B cell (primary cell): ENCODE measurements at regions not wholly inside any gene's neighbourhood (a gene's known extent, or its start where the extent isn't known, plus 50 kb on each side); places are given as distances from the start of the nearest gene placed in this dataset.

Experiments used
- ATAC-seq: fragments of 200-7000 bp; cut with Tn5 transposase; one replicate; pipeline ENCODE4 v1.10.0; 2021; ENCODE audit warnings: low read depth, mild to moderate bottlenecking, moderate number of reproducible peaks, moderate library complexity
- CTCF ChIA-PET: fragments of 350-600 bp; sonication (Branson Sonifier 250); formaldehyde crosslinking; loops from one replicate; lab custom pipeline; 2021; ENCODE audit warnings: antibody characterized with exemption, inconsistent platforms; lab: Charles Lee
- POLR2A ChIA-PET: fragments of 350-600 bp; sonication (Branson Sonifier 250); formaldehyde crosslinking; loops from one replicate; lab custom pipeline; 2021; ENCODE audit warnings: antibody characterized with exemption; lab: Charles Lee
- DNase-seq: peaks from one replicate; pipeline ENCODE4 v3.0.0; 2013
- H2AFZ ChIP-seq: 2 replicates; pipeline ENCODE4 v1.6.1; 2012; ENCODE audit warnings: mild to moderate bottlenecking, low read depth, low read length; ENCODE audit not compliant: insufficient read depth, poor library complexity, severe bottlenecking
- H3K27ac ChIP-seq, 2 donors: 1 replicate in 1 of 2; 2 replicates in 1 of 2; pipeline ENCODE4 v1.5.1; 2012 to 2013; ENCODE audit warnings: low read length in 2 of 2, mild to moderate bottlenecking in 2 of 2, moderate library complexity in 1 of 2
- H3K27me3 ChIP-seq, 4 experiments: fragments of 200-600 bp in 1 of 4; sonication (generic) in 1 of 4; replicated peaks in 1 of 4; 1 replicate in 2 of 4; 2 replicates in 2 of 4; pipeline versions ENCODE4 v1.6.1 to v1.7.0; 2013 to 2016; ENCODE audit warnings: low read length in 3 of 4, mild to moderate bottlenecking in 2 of 4, mixed read lengths in 1 of 4, moderate library complexity in 1 of 4; ENCODE audit not compliant: insufficient read depth in 4 of 4, control insufficient read depth in 3 of 4; ENCODE audit errors: control extremely low read depth in 1 of 4
- H3K36me3 ChIP-seq, 2 experiments: replicated peaks in 1 of 2; 1 replicate in 1 of 2; 2 replicates in 1 of 2; pipeline versions ENCODE4 v1.6.1 to v1.7.1; 2013; ENCODE audit warnings: low read length in 1 of 2; ENCODE audit not compliant: insufficient read depth in 2 of 2, control insufficient read depth in 1 of 2; ENCODE audit errors: control extremely low read depth in 1 of 2, extremely low read depth in 1 of 2
- H3K4me1 ChIP-seq, 2 donors: fragments of 200-600 bp in 1 of 2; sonication (generic) in 1 of 2; 1 replicate in 1 of 2; 2 replicates in 1 of 2; pipeline versions ENCODE4 v1.5.1 to v1.6.1; 2013 to 2017; ENCODE audit warnings: low read length in 2 of 2; ENCODE audit not compliant: control insufficient read depth in 2 of 2, insufficient read depth in 2 of 2
- H3K4me2 ChIP-seq: replicated peaks from 2 replicates; pipeline ENCODE3; 2012; ENCODE audit warnings: mild to moderate bottlenecking, low read depth, low read length; ENCODE audit not compliant: poor library complexity, severe bottlenecking
- H3K4me3 ChIP-seq, 5 experiments: fragments of 200-600 bp in 1 of 5; sonication (generic) in 1 of 5; 1 replicate in 3 of 5; 2 replicates in 2 of 5; pipeline versions ENCODE4 v1.5.1 to v1.7.0; 2011 to 2016; ENCODE audit warnings: low read length in 4 of 5, mild to moderate bottlenecking in 4 of 5, low read depth in 2 of 5, control low read depth in 1 of 5, moderate library complexity in 1 of 5; ENCODE audit not compliant: insufficient read depth in 1 of 5; ENCODE audit errors: control extremely low read depth in 1 of 5, extremely low read depth in 1 of 5
- H3K79me2 ChIP-seq: fragments of 200-600 bp; sonication (generic); one replicate; pipeline ENCODE4 v1.6.0; 2016; ENCODE audit warnings: low read length; ENCODE audit not compliant: control insufficient read depth, insufficient read depth
- H3K9ac ChIP-seq: fragments of 200-600 bp; sonication (generic); 2 replicates; pipeline ENCODE4 v1.6.1; 2017; ENCODE audit warnings: mild to moderate bottlenecking, low read length, moderate library complexity
- H3K9me3 ChIP-seq, 3 donors: one replicate each; pipeline versions ENCODE4 v1.6.1 to v1.7.1; 2013; ENCODE audit warnings: low read length in 2 of 3; ENCODE audit not compliant: control insufficient read depth in 2 of 3, insufficient read depth in 1 of 3; ENCODE audit errors: control extremely low read depth in 1 of 3
- H4K20me1 ChIP-seq: 2 replicates; pipeline ENCODE4 v1.6.0; 2012; ENCODE audit warnings: mild to moderate bottlenecking, low read length; ENCODE audit not compliant: insufficient read depth, control insufficient read depth, poor library complexity, severe bottlenecking
- H3K27ac Mint-ChIP-seq: one replicate; pipeline ENCODE4 v1.8.0; 2021; ENCODE audit warnings: mixed read lengths
- H3K27me3 Mint-ChIP-seq: one replicate; pipeline ENCODE4 v1.8.0; 2021; ENCODE audit warnings: mixed read lengths
- H3K4me1 Mint-ChIP-seq: one replicate; pipeline ENCODE4 v1.8.0; 2021; ENCODE audit warnings: mixed read lengths
- H3K4me3 Mint-ChIP-seq: one replicate; pipeline ENCODE4 v1.8.0; 2021; ENCODE audit warnings: mixed read lengths
- H3K9me3 Mint-ChIP-seq: one replicate; pipeline ENCODE4 v1.8.0; 2022; ENCODE audit warnings: mixed read lengths; ENCODE audit not compliant: insufficient read depth
- CTCF ChIP-seq: fragments of 200-600 bp; IDR thresholded peaks from one replicate; pipeline ENCODE4 v1.8.0; 2022; ENCODE audit warnings: antibody characterized with exemption, mild to moderate bottlenecking
- EZH2 ChIP-seq: IDR thresholded peaks from 2 replicates; pipeline ENCODE4 v1.6.1; 2012; ENCODE audit warnings: borderline replicate concordance, low read depth, mild to moderate bottlenecking, moderate library complexity, low read length; ENCODE audit not compliant: insufficient read depth, poor library complexity, severe bottlenecking
- WGBS: methylation state at CpG from one replicate; pipeline ENCODE4 v1.1.5; 2013; ENCODE audit warnings: missing lambda C conversion rate; ENCODE audit not compliant: insufficient coverage; 5-methylcytosine and 5-hydroxymethylcytosine counted together
- intact Hi-C: fragments of 100-400 bp; cut with micrococcal nuclease; formaldehyde crosslinking; loops from one replicate; pipeline ENCODE4 v1.10.0; 2022

GRCh38 chr14:98292191-98292590 lies 979.8 kb downstream of the BCL11B start:
- no peak overlapping the region for H3K4me2 ChIP-seq
- H3K27me3 ChIP-seq, result no peaks in the 10 kb centered on the region
- 100% methylated on average over 2 of the region's 2 CpGs for whole genome bisulfite sequencing
- POLR2A ChIA-PET, result no interaction called here
- CTCF ChIA-PET, result no interaction called here
- no peaks in the 10 kb centered on the region for H3K79me2 ChIP-seq
- TF ChIP-seq CTCF, result no peak
- no peak for TF ChIP-seq EZH2
- H3K9me3 ChIP-seq, result peaks cover 0 to 29% (median 2%) of the 10 kb centered on the region in 3 donors
- H3K4me1 ChIP-seq, result no peaks in the 10 kb centered on the region
- Mint-ChIP-seq H3K27ac (no peak overlapping the region), H3K9me3 (peaks cover 3% of the 10 kb centered on the region), H3K4me1 (no peaks in the 10 kb centered on the region), H3K27me3 (no peaks in the 10 kb centered on the region), H3K4me3 (no peak overlapping the region)
- no peaks in the 10 kb centered on the region for H4K20me1 ChIP-seq
- DNase-seq, result no peak
- H3K4me3 ChIP-seq, result no peak overlapping the region
- no peak overlapping the region for H3K9ac ChIP-seq
- no peak overlapping the region for H3K27ac ChIP-seq
- no peak overlapping the region for H2AFZ ChIP-seq
- no peak for ATAC-seq
- no peaks in the 10 kb centered on the region for H3K36me3 ChIP-seq
- intact Hi-C loops, result no loop called here

GRCh38 chr14:98293576-98293975 lies 978.4 kb downstream of the BCL11B start:
- no peaks in the 10 kb centered on the region for H3K27me3 ChIP-seq
- no peak for TF ChIP-seq EZH2
- no peak for TF ChIP-seq CTCF
- Mint-ChIP-seq H3K4me3 (no peak overlapping the region), H3K27me3 (no peaks in the 10 kb centered on the region), H3K9me3 (peaks cover 3% of the 10 kb centered on the region), H3K27ac (no peak overlapping the region), H3K4me1 (no peaks in the 10 kb centered on the region)
- DNase-seq (no peak), ATAC-seq (no peak)
- no peaks in the 10 kb centered on the region for H3K79me2 ChIP-seq
- H3K36me3 ChIP-seq, result no peaks in the 10 kb centered on the region
- no peaks in the 10 kb centered on the region for H4K20me1 ChIP-seq
- H3K4me3 ChIP-seq, result no peak overlapping the region
- no peak overlapping the region for H3K9ac ChIP-seq
- peaks cover 0 to 25% (median 2%) of the 10 kb centered on the region in 3 donors for H3K9me3 ChIP-seq
- no peaks in the 10 kb centered on the region for H3K4me1 ChIP-seq
- POLR2A ChIA-PET, result no interaction called here
- 92% methylated on average over 2 of the region's 5 CpGs for WGBS
- no peak overlapping the region for H2AFZ ChIP-seq
- CTCF ChIA-PET, result no interaction called here
- no peak overlapping the region for H3K27ac ChIP-seq
- no peak overlapping the region for H3K4me2 ChIP-seq
- intact Hi-C loops, result no loop called here
